K562 (cell line): ENCODE measurements at regions not wholly inside any gene's neighbourhood (a gene's known extent, or its start where the extent isn't known, plus 50 kb on each side); places are given as distances from the start of the nearest gene placed in this dataset.

Experiments used
- CREB3 ChIP-seq: fragments of 450-650 bp; conservative IDR thresholded peaks from 2 replicates; pipeline ENCODE4 v1.6.1; 2016; ENCODE audit warnings: missing genetic modification characterization, low read depth, mild to moderate bottlenecking, missing compliant biosample characterization, moderate library complexity
- CTCF ChIP-seq, 3 experiments: IDR thresholded peaks in 2 of 3; conservative IDR thresholded peaks in 1 of 3; 2 replicates each; pipeline ENCODE4 v1.5.1; 2011 to 2012; ENCODE audit warnings: low read length in 3 of 3, mild to moderate bottlenecking in 3 of 3, control low read depth in 2 of 3, improper control_type of control experiment in 1 of 3, inconsistent platforms in 1 of 3, low read depth in 1 of 3, mixed read lengths in 1 of 3, moderate library complexity in 1 of 3; ENCODE audit not compliant: insufficient read depth in 2 of 3
- KDM1A ChIP-seq, 2 experiments: fragments of 450-650 bp; IDR thresholded peaks; 2 replicates each; pipeline ENCODE4 v1.6.1; 2016; ENCODE audit warnings: mild to moderate bottlenecking in 2 of 2
- ZNF507 ChIP-seq: conservative IDR thresholded peaks from 2 replicates; pipeline ENCODE4 v1.6.1; 2017; ENCODE audit warnings: missing genetic modification characterization, missing compliant biosample characterization

- TF ChIP-seq CTCF (IDR thresholded peaks at IDR 0.05 in 2 of 3, conservative IDR thresholded peaks at IDR 0.05 in 1 of 3; ENCODE audit: insufficient read depth in 2 of 3, low read depth in 1 of 3, low read length in 3 of 3) (no peak), ZNF507 (tag) (no peak), CREB3 (tag) (no peak), KDM1A (IDR thresholded peaks at IDR 0.05) (no peak)
Observed at GRCh38 chr12:127414636-127415035, 852.3 kb upstream of the TMEM132C start.
